ENCODE measurements at regions not wholly inside any gene's neighbourhood (a gene's known extent, or its start where the extent isn't known, plus 50 kb on each side); places are given as distances from the start of the nearest gene placed in this dataset.

GRCh38 chr3:28703843-28704242 is 355.2 kb upstream of the AZI2 start:
- no peak for TF ChIP-seq SPI1 (IDR thresholded peaks at IDR 0.05; ENCODE audit: low read depth, low read length)
- TF ChIP-seq POLR2A (IDR thresholded peaks at IDR 0.05; ENCODE audit: low read depth, low read length) = no peak
- no peak for TF ChIP-seq PAX5 (IDR thresholded peaks at IDR 0.05; ENCODE audit: insufficient read depth, low read length, severe bottlenecking)
- DNase-seq (ENCODE audit: insufficient read length, low spot score) (no peak), FAIRE-seq (no peak)

DNA sequence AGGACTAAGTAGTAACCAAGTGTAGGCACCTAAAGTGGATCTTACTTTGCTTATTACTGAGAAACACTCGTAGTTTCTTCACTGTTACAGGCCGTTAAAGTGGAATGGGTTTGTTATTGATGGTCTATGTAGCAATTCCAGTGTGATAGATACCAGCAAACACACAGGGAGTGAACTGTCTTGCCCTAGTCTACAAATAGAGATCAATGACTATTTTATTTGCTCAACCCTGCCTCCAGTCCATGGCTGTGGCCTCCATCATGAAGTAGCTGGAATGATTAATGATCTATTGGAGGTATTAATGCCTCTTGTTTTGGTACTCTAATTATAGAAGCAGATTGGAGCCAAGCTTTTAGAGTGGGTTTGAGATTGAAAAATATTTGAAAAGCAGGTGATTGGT is 362.7 kb upstream of the AZI2 start:
- DNase-seq (ENCODE audit: insufficient read length, low spot score) (no peak), FAIRE-seq (no peak)

DNA sequence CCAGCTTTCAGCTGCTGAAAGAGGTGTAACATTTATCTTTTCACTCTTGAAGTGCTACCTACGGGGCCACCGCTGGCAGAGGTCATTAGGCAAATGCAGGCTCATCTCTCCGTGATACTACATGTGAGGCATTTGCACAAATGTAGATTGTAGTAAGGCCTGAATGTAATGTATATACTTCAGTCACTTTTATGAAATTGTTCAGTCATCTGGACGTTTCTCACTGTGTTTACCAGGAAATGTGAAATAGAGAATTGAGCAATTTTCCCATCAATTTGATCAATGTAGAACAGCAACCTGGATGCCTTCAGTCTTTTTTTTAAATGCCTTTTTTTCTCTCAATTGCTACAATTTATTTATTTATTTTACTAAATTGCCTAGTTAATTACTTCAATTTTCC is 368.3 kb upstream of the AZI2 start:
- TF ChIP-seq SPI1 (IDR thresholded peaks at IDR 0.05; ENCODE audit: low read depth, low read length) (no peak), PAX5 (IDR thresholded peaks at IDR 0.05; ENCODE audit: insufficient read depth, low read length, severe bottlenecking) (no peak), POU2F2 (IDR thresholded peaks at IDR 0.05; ENCODE audit: low read depth, low read length) (no peak), POLR2AphosphoS5 (IDR thresholded peaks at IDR 0.05; ENCODE audit: low read depth, low read length) (no peak), POLR2A (IDR thresholded peaks at IDR 0.05; ENCODE audit: low read depth, low read length) (no peak), TAF1 (IDR thresholded peaks at IDR 0.05; ENCODE audit: low read depth, low read length) (no peak)
- FAIRE-seq (no peak), DNase-seq (ENCODE audit: insufficient read length, low spot score) (no peak)

More for the DNA sequence above, 362.7 kb upstream of the AZI2 start:
- TF ChIP-seq TAF1 (IDR thresholded peaks at IDR 0.05; ENCODE audit: low read depth, low read length) (no peak), PAX5 (IDR thresholded peaks at IDR 0.05; ENCODE audit: insufficient read depth, low read length, severe bottlenecking) (no peak), POU2F2 (IDR thresholded peaks at IDR 0.05; ENCODE audit: low read depth, low read length) (no peak), POLR2A (IDR thresholded peaks at IDR 0.05; ENCODE audit: low read depth, low read length) (no peak), POLR2AphosphoS5 (IDR thresholded peaks at IDR 0.05; ENCODE audit: low read depth, low read length) (no peak), SPI1 (IDR thresholded peaks at IDR 0.05; ENCODE audit: low read depth, low read length) (no peak)

GRCh38 chr3:28718074-28718849 is 369.6 kb upstream of the AZI2 start:
- FAIRE-seq = no peak
- TF ChIP-seq POLR2AphosphoS5 (IDR thresholded peaks at IDR 0.05; ENCODE audit: low read depth, low read length) = no peak
- TF ChIP-seq POLR2A (IDR thresholded peaks at IDR 0.05; ENCODE audit: low read depth, low read length) = no peak
- TF ChIP-seq PAX5 (IDR thresholded peaks at IDR 0.05; ENCODE audit: insufficient read depth, low read length, severe bottlenecking) = no peak
- no peak for TF ChIP-seq SPI1 (IDR thresholded peaks at IDR 0.05; ENCODE audit: low read depth, low read length)
- TF ChIP-seq TAF1 (IDR thresholded peaks at IDR 0.05; ENCODE audit: low read depth, low read length) = no peak
- no peak for TF ChIP-seq POU2F2 (IDR thresholded peaks at IDR 0.05; ENCODE audit: low read depth, low read length)
- DNase-seq (ENCODE audit: insufficient read length, low spot score) = no peak

- no peak for FAIRE-seq
- TF ChIP-seq TAF1 (IDR thresholded peaks at IDR 0.05; ENCODE audit: low read depth, low read length) = no peak
- TF ChIP-seq PAX5 (IDR thresholded peaks at IDR 0.05; ENCODE audit: insufficient read depth, low read length, severe bottlenecking) = no peak
- no peak for TF ChIP-seq POLR2AphosphoS5 (IDR thresholded peaks at IDR 0.05; ENCODE audit: low read depth, low read length)
- TF ChIP-seq POU2F2 (IDR thresholded peaks at IDR 0.05; ENCODE audit: low read depth, low read length) = no peak
- TF ChIP-seq POLR2A (IDR thresholded peaks at IDR 0.05; ENCODE audit: low read depth, low read length) = no peak
- no peak for TF ChIP-seq SPI1 (IDR thresholded peaks at IDR 0.05; ENCODE audit: low read depth, low read length)
- DNase-seq (ENCODE audit: insufficient read length, low spot score) = peak; percentile 8
Observed at GRCh38 chr3:28726840-28727239, 378.2 kb upstream of the AZI2 start.

GRCh38 chr3:28727307-28727706 is 378.7 kb upstream of the AZI2 start:
- DNase-seq (ENCODE audit: insufficient read length, low spot score) (no peak), FAIRE-seq (no peak)
- TF ChIP-seq POLR2A (IDR thresholded peaks at IDR 0.05; ENCODE audit: low read depth, low read length) = no peak
- no peak for TF ChIP-seq POU2F2 (IDR thresholded peaks at IDR 0.05; ENCODE audit: low read depth, low read length)
- no peak for TF ChIP-seq SPI1 (IDR thresholded peaks at IDR 0.05; ENCODE audit: low read depth, low read length)
- no peak for TF ChIP-seq PAX5 (IDR thresholded peaks at IDR 0.05; ENCODE audit: insufficient read depth, low read length, severe bottlenecking)
- no peak for TF ChIP-seq POLR2AphosphoS5 (IDR thresholded peaks at IDR 0.05; ENCODE audit: low read depth, low read length)
- no peak for TF ChIP-seq TAF1 (IDR thresholded peaks at IDR 0.05; ENCODE audit: low read depth, low read length)

GRCh38 chr3:28738425-28738824 is 389.8 kb upstream of the AZI2 start:
- no peak for DNase-seq (ENCODE audit: insufficient read length, low spot score)
- TF ChIP-seq POLR2A (IDR thresholded peaks at IDR 0.05; ENCODE audit: low read depth, low read length) = no peak
- TF ChIP-seq PAX5 (IDR thresholded peaks at IDR 0.05; ENCODE audit: insufficient read depth, low read length, severe bottlenecking) = no peak
- TF ChIP-seq POU2F2 (IDR thresholded peaks at IDR 0.05; ENCODE audit: low read depth, low read length) = no peak
- TF ChIP-seq TAF1 (IDR thresholded peaks at IDR 0.05; ENCODE audit: low read depth, low read length) = no peak
- TF ChIP-seq POLR2AphosphoS5 (IDR thresholded peaks at IDR 0.05; ENCODE audit: low read depth, low read length) = no peak
- no peak for TF ChIP-seq SPI1 (IDR thresholded peaks at IDR 0.05; ENCODE audit: low read depth, low read length)
- no peak for FAIRE-seq

GRCh38 chr3:28739647-28740046 is 391.0 kb upstream of the AZI2 start:
- DNase-seq (ENCODE audit: insufficient read length, low spot score) = no peak
- FAIRE-seq = no peak
- TF ChIP-seq SPI1 (IDR thresholded peaks at IDR 0.05; ENCODE audit: low read depth, low read length) = no peak
- no peak for TF ChIP-seq POLR2A (IDR thresholded peaks at IDR 0.05; ENCODE audit: low read depth, low read length)
- TF ChIP-seq TAF1 (IDR thresholded peaks at IDR 0.05; ENCODE audit: low read depth, low read length) = no peak
- TF ChIP-seq POU2F2 (IDR thresholded peaks at IDR 0.05; ENCODE audit: low read depth, low read length) = no peak
- no peak for TF ChIP-seq PAX5 (IDR thresholded peaks at IDR 0.05; ENCODE audit: insufficient read depth, low read length, severe bottlenecking)
- no peak for TF ChIP-seq POLR2AphosphoS5 (IDR thresholded peaks at IDR 0.05; ENCODE audit: low read depth, low read length)

GRCh38 chr3:28743271-28743670 is 394.6 kb upstream of the AZI2 start:
- DNase-seq (ENCODE audit: insufficient read length, low spot score) (no peak), FAIRE-seq (no peak)
- no peak for TF ChIP-seq TAF1 (IDR thresholded peaks at IDR 0.05; ENCODE audit: low read depth, low read length)
- no peak for TF ChIP-seq SPI1 (IDR thresholded peaks at IDR 0.05; ENCODE audit: low read depth, low read length)
- TF ChIP-seq POLR2AphosphoS5 (IDR thresholded peaks at IDR 0.05; ENCODE audit: low read depth, low read length) = no peak
- no peak for TF ChIP-seq POLR2A (IDR thresholded peaks at IDR 0.05; ENCODE audit: low read depth, low read length)
- no peak for TF ChIP-seq PAX5 (IDR thresholded peaks at IDR 0.05; ENCODE audit: insufficient read depth, low read length, severe bottlenecking)
- TF ChIP-seq POU2F2 (IDR thresholded peaks at IDR 0.05; ENCODE audit: low read depth, low read length) = no peak

Data from GM12891 (cell line).